ELR (cell line): ENCODE measurements at regions not wholly inside any gene's neighbourhood (a gene's known extent, or its start where the extent isn't known, plus 50 kb on each side); places are given as distances from the start of the nearest gene placed in this dataset.

ENCODE experiments used
- DNase-seq: peaks from one replicate; pipeline ENCODE4 v3.0.0-alpha.2; 2015; ENCODE audit warnings: low read depth

- no peak for DNase-seq
Measured at GRCh38 chr2:3099860-3100234, 277.8 kb downstream of the EIPR1 start.

DNA sequence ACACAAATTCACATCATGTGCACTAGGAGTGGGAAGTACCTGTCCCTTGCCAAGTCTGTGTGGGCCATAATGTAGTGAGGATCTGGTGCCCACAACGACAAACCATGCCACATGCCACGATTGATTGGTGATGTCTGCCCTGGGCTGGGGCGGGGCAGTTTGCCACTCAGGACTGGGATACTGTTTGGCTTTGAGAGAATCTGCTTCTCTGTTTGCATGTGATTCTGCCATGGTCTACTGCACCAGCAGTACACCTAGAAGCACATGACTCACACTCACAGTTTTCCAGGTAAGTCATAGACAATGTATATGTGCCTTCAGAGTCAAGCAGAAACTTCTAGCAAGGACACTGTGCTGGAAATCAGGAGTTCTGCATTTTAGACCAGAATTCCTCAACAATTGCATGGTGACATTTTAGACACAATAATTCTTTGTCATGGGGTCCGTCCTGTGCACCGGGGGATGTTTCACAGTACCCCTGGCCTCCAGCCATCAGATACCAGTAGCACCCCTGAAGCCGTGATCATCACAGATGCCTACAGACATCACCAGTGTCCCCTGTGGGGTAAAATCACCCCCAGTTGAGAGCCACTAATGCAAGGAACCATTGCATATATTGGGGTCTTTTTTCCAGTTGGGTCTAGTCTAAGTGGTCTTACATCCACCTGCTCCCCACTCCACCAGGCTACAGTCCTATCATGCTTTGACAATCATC, 278.3 kb downstream of the EIPR1 start:
- DNase-seq, result no peak

- no peak for DNase-seq
Measured at GRCh38 chr2:3098231-3098630, 279.4 kb downstream of the EIPR1 start.

DNA sequence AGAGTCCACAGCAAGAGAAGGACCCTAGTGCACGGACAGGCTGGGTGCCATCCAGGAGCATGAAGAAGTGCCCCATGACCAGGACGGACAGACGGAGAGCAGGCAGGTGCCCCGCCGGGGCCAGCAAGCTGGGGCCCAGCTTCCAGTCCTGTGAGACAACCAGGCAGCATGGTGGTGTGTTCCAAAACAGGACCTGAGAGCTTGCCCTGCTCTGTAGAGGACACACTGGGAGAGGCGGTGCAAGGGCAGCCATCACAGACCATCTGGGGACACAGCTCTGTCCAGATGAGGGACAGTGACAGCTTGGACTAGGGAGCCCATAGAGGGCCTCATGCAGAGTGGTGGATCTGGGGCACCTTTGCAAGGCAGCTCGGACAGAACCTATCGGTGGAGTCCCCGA, 279.8 kb downstream of the EIPR1 start:
- no peak for DNase-seq

GRCh38 chr2:3094999-3095958, 282.3 kb downstream of the EIPR1 start:
- no peak for DNase-seq

DNA sequence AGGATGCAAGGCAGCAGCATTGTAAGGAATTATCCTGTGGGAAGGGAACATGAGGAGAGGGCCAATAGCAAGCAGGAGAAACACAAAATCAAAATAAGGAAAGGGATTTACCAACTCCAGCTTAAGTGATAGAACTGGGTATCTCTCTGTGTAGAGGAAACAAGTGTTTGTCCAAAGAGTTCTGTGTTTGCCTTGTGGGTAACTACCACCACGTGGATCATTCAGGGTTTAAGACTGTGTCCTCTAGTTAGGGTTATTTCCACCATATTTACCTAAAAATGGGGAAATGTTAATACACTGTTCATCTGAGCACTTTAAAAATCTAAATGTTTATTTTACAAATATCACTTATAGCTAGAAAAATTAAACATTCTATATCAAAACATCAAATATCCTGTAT, 283.3 kb downstream of the EIPR1 start:
- no peak for DNase-seq

GRCh38 chr2:3091696-3092095, 285.9 kb downstream of the EIPR1 start:
- DNase-seq, result no peak

DNA sequence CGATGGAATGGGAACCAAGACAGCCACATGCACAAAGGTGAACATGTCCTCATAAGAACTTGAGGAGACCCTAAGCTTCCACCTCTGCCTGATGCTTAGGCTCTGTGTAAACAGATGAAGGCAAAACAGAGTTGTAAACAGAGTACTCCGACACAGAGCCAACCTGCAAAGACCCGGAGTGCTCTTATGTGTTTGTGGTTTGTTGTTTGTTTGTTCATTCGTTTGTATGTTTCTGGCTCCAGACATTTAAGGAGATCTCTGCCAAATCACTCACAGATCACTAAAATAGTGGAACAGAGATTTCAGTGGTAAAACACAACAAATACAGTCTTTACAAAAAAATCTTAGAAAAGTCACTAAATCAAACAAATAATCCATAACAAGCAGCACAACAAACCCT, 294.9 kb downstream of the EIPR1 start:
- DNase-seq, result no peak

DNA sequence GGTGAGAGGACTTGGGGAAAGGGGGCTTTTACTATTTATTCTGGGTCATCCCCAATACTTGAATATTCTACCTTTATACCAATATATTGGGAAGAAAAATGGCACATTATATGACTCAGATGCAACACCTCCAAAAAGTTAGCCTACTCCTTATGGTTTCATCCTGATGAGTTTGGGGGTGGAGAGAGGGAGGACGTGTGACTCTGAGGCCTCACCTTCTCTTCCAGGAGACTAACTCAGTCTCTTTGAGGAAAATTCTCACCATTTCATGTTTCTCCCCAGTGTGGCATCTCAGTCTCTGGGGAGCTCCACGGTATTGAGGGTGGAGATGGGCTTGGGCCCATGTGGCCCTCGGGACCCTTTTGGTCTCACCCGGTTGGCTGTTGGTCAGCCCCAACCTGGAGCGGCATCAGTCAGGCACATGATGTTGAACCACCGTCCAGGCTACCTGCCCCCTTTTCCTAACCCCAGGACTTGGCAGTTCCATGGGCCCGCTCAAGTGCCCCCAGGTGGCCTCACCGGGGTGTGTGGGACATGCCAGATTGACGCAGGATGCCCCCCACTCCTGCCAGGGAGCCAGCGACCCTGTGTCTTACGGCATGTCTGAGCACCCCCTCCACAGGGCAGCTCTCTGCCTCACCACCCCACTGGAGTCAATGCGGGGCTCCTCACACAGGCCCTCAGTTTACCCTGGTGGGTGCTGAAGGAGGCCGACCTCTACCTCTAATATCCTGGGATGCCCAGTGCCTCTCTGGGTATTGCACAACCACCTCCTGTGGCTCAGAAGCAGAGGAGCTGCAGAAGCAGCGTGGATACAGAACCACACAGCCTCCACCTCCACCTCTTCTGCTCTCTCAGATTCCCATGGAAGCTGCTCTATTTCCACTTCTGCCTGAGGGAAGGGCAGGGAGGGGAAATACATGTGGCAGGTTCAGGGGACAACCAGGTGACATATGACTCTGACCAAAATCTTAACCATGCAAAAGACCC, 297.4 kb downstream of the EIPR1 start:
- DNase-seq, result no peak

DNA sequence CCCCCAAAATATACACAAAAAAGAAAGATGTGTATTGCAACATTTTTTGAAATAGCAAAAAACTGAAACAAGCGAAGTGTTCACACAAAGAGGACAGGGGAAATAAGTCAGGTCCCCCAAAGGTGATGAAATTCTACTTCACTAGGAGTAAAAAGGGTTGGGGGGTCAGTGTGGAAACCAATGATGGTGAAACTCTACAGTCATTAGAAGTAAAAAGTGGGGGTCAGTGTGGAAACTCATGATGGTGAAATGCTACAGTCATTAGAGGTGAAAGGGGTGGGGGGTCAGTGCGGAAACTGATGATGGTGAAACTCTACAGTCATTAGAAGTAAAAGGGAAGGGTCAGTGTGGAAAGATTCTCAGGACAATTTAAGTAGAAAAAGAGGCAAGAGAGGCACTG, 298.2 kb downstream of the EIPR1 start:
- no peak for DNase-seq

- peak; percentile 23 for DNase-seq
Measured at GRCh38 chr2:3078684-3079083, 298.9 kb downstream of the EIPR1 start.

DNA sequence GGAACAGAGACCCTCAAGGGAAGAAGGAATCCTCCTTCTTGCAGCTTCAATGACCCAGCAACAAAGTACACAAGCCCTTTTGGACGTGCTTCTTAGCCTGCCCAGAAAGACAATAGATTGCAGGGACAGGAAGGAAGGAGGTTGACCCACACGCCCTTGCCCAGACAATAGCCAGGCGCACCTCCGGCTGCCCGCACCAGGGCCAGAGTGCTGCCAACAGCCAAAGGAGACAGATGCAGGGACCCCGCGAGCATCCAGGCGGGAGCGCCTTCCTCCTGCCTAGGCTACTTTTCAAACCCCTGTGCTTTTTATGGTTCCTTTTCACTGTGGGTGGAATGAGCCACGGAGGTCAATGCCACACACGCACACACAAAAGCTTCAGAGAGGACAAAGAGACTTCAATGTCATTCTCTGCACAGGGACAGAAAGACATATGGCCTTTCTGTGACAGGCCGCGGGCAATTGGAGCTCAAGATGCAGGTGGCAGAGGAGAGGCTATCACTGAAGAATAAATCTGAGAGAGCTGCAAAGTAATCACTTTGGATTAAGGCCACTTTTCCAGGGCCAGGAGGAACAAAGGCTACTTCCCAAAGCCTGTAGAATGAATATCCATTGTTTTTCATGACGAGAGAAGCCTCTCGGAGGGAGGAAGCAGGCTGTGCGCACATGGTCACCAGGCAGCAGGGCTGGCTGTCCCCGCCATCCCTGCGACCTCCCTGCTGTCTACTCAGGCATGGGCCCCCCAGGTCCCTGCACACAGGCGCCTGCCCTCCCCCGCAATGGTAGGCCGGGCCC, 300.6 kb downstream of the EIPR1 start:
- DNase-seq, result no peak

GRCh38 chr2:3075991-3076340, 301.7 kb downstream of the EIPR1 start:
- DNase-seq, result no peak

DNA sequence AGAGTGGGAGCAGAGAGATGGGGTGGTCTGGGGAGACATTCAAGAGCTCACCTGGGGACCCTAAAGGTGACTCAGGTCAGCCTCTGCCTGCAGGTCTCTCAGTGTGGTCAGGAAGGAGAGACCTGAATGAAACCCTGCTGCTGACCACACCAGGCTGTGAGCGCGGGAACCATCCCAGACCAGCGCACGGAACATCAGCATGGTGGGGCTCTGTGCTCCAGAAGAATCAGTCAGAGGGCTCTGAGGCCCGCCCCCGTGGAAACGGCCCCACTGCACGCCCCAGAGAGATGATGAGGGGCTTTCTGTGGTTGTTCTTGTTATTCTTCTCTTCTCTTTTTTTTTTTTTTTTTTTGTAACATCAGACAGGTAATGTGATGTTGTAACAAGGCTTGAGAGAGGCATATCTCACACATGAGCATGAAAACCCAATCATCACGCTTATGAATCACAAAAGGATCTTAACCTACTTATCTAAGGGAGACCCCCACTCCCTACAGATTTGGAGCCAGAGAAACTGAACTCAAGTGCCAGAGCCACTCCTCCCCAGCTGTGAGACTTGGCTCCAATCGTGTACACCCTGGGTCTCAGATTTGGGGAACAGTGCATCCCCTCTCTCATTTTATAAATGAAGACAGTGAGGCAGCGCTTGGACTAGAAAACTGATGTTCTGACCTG, 302.2 kb downstream of the EIPR1 start:
- no peak for DNase-seq

DNA sequence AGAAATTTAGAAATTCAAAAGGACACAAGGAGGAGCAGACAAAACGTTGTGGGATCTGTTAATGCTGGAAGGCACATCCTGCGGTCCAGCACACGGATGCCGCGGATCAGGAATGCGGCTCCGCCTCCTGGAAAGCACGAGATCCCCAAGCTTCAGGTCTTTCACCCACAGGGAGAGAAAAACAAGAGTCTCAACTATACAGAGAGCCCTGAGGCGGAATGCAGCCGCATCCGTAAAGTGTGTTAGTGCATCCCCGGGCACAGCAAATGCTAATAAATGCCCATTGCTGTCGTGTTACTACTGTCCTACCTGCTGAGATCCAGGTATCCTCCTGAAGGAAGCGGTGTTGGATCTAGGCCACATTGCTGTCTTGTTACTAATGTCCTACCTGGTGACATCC, 303.9 kb downstream of the EIPR1 start:
- DNase-seq, result no peak

- no peak for DNase-seq
Measured at GRCh38 chr2:3073041-3073595, 304.5 kb downstream of the EIPR1 start.

DNA sequence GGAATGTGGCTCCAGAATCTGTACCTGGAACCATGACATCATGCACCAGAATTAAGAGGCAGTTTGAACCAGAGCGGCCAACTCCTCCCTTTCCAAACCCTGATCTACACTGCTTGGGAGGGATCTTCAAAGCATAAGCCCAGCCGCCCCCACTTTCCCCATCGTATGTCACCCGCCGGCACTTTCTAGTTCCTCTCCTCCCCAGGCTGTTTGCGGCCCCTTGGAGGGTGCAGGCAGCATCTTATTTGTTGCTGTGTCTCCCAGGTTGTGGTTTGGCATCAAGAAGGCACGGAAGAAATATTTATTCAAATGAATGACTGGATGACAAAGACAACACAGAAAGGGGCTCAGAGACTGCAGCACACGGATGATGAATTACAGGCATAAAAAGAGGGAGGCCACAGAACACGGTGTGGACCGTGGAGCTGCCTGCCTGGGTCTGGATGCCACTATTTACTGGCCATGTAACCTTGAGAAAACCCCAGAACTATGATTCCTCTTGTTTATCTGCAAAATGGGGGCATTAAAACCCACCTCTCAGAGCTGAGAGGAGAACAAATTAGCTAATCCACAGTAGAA, 305.8 kb downstream of the EIPR1 start:
- DNase-seq, result no peak

DNA sequence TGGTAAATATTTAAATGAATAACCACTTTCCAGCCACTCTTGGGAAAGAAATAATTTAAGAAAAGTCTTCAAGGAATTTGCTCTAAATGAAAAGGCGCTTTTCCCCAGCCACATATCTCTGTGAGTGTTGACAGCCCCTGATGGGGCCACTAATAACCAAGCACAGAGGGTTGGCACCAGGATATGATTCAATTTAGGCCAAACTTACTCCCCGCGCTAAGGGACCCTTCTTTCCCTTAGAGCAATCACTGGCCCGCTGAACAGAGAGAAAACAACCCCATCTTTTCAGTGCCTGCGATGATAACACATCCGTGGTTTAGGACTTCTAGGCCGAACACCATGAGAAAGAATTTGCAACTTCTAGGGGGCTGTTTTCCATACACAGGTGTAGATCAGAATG, 310.8 kb downstream of the EIPR1 start:
- no peak for DNase-seq

DNA sequence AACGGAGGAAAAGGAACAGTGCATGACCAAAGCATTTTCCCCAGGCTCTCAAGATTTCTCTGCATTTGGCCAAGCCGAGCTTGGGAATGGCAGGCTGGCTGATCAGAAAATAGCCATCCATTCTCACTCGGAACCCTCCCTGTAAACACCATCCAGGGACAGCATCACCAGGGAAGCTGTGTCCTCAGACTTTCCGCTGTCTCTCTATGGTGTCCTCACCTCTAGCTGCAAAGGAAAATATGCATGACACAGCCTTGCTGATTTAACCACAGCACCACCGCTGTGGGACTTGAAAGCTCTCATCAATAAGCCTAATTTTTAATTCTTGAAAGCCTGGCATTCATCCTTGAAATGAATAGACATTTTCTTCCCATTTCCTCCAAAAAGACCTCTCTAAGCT, 311.7 kb downstream of the EIPR1 start:
- DNase-seq, result no peak
